GM21390 (cell line): ENCODE measurements at regions not wholly inside any gene's neighbourhood (a gene's known extent, or its start where the extent isn't known, plus 50 kb on each side); places are given as distances from the start of the nearest gene placed in this dataset.

Experiments
- ATAC-seq: cut with Tn5 transposase; IDR thresholded peaks from one replicate; pipeline ENCODE4 v1.9.1; 2021; ENCODE audit not compliant: unreplicated experiment

GRCh38 chr5:56434986-56435385 lies 201.9 kb upstream of the ANKRD55 start:
- ATAC-seq = no peak

- ATAC-seq = no peak
Measured at GRCh38 chr5:56433039-56433617, 200.0 kb upstream of the ANKRD55 start.

DNA sequence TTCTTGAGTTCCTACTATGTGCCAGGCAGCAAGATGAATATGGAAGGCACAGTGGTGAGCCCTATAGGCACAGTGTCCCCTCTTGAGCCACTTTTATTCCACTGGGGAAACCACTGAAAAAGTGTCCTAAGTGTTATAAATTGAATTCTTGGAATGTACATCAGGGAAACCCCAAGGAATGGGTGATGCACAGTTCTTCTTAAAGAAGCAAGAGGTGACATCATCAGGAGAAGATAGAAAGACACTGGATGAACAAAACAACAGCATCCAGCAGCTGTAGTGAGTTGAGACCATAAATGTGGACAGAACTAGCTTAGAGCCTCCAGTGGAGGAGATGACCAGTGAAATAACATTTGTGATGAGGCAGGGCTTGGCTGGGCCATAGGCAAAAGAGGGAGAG lies 199.2 kb upstream of the ANKRD55 start:
- no peak for ATAC-seq

GRCh38 chr5:56430422-56430821 lies 197.3 kb upstream of the ANKRD55 start:
- no peak for ATAC-seq

- ATAC-seq = no peak
Measured at GRCh38 chr5:56429110-56429561, 196.0 kb upstream of the ANKRD55 start.

GRCh38 chr5:56426693-56427092 lies 193.6 kb upstream of the ANKRD55 start:
- no peak for ATAC-seq

DNA sequence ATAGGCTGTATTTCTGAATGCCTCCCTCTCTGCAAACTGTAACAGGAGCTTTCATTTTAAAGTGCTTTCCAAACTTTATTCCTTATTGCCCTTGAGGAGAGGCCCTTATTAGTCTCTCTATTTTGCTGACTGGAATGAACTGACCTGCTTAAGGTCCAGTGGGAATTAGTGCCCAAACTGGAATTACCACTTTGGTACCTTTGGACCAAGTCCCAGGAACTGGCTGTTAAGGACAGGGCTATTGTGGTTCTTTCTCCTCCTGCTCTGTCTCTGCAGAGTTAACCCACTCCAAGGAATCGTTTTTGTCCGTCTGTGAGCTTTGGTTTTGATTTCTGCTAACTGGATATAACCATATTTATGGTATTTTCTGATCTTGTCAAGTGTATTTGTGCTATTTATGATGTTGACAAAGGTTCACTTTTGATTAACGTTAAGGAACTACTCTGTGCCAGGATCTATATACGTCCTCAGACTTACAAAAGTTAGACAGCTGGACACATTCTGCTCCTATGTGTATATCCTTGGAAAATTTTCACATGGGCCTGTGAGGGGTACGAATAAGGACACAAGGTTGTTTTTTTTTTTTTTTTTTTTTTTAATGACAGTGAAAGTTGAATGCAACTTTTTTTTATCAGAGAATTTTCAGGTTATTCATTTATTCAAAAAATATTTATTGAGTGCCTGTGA lies 189.1 kb upstream of the ANKRD55 start:
- no peak for ATAC-seq

DNA sequence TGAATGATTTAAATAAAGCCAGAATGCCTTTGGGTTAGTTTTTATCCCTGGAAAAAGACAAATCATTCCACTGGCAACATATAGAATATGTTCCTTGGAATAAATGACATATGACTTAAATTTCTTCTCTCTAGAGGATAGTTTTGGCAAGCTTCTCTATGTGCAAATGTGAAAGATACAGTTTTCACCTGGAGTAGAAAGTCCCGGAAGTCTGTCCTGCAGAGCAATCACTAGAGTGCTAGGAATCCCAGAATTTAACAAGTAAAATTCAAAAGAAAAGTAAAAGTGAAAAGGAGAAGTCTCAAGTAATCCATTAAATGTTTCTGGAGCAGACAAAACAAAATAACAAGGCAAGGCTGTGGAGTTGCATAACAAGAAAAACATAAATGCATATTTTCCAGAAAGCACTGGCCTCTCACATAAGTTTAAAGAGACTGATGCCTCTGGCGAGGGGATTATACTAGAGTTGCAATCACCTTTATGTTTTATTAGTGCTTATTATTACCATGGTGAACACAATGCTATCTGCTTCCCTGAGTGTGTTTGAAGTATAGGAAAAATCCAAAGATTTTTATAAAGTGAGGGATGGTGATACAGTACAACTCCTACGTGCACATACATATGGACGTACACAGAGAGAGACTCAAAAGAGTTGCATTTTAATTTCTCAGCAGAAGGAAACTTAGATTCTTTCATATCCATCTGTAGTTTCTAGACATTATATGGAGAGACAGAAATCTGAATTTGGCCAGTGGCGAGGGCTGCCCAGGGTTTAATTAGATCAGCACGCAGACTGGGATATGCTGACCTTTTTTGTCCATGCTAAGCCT lies 188.3 kb upstream of the ANKRD55 start:
- ATAC-seq = no peak

DNA sequence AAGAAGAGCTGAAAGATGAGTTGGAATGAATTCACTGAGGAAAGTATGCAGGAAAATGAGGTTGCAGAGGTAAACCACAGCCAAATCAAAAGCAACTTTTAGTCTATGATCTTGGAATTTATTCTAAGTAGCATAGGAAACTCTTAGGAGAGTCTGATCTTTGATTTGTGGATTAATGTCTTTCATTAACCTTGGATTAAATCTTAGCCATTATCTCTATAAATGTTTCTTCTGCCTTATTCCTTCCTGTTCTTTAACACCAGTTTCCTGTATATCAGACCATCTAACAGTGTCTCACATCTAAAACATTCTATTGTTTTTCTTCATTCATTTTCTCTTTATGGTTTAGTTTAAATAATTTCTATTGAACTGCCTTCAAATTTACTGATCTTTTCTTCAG lies 187.2 kb upstream of the ANKRD55 start:
- no peak for ATAC-seq

DNA sequence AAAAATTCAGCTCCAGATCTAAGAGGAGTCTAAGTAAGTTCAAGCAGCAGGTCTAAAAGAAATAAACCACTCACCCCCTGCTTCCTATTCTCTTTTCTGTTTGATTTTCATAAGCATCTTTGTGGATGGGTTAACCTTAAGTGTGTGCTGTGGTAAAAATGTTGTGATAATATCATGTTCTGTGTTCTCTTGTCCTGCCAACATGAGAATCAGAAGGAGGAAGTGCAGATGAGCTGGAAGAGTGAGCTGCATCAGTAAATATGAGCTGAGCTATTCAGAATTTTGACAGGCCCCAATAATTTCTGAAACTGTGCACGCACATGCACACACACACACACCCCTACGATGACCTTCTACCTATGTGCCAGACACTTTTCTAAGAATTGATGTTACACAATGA lies 186.5 kb upstream of the ANKRD55 start:
- ATAC-seq = no peak

GRCh38 chr5:56415356-56415765 lies 182.2 kb upstream of the ANKRD55 start:
- ATAC-seq = peak; percentile 83

DNA sequence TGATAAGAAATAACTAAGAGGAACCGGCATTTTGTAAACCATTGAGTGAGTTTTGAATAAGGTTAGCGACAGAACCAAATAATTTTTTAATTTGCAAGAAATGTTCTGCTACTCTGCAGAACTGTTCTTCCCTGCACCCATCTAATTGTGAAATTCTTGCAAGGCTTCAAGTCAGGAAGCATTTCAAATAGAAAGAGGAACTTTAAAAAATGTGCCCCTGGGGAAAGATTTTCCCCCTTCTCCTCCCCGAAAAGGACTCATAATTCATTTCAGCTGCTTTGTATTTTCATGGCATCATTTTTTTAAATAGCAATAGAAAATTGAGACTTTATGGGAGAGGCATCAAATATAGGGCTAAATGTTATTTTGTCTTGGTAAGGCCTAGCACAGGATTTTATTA lies 180.9 kb upstream of the ANKRD55 start:
- ATAC-seq = no peak

DNA sequence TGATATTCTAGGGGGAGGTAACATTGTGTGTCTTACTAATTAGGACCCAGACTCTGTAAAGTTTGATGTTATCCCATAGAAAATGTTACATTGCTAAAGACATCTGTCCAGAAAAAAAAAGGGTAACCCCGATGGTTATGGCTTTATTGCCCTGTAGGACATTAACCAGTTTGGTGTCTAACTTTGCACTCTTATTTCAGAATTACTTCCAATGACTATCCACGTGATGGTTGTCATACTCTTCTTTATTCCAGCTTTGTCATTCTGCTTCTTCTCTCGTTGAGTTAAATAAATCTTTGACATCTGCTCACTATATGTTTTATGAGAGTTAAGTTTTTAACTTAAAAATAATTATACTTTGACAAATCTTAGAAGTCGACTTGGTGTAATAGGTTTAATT lies 180.4 kb upstream of the ANKRD55 start:
- no peak for ATAC-seq

DNA sequence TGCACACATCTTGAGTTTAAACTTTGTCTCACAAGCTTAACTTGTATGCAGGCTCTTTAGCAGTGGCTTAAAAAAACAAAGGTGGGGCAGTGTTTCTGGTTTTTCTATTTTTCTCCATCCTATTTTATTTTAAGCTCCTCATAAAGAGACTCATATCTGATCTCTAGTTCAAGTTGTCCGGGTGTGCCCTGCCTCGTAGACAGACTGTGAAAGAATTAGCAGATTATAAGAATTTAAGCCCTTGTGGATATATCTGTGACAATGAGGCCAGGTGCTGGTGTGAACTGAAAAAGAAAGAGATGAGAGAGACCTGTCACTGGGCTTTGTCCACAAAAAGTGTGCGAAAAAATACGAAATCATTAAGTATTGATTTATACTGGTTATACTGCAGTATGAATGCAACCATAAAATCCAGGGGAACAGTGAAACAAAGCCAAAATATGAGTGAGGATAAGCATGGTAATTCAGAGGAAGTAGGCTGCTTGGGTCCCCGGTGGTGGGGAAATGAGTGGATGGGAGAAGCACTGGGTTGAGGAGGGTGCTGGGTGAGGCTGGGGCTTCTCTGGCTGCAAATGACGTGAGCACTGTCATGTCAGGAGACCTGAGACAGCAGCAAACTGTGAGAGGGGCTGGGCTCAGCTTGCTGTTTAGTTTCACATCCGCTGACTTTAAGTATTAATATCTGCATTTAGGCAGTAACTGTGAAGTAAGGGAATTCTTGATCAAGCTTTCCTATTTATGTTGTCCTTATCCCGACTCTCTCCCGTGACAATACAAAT lies 179.7 kb upstream of the ANKRD55 start:
- peak; percentile 83 for ATAC-seq

- ATAC-seq = no peak
Measured at GRCh38 chr5:56410696-56411095, 177.6 kb upstream of the ANKRD55 start.

DNA sequence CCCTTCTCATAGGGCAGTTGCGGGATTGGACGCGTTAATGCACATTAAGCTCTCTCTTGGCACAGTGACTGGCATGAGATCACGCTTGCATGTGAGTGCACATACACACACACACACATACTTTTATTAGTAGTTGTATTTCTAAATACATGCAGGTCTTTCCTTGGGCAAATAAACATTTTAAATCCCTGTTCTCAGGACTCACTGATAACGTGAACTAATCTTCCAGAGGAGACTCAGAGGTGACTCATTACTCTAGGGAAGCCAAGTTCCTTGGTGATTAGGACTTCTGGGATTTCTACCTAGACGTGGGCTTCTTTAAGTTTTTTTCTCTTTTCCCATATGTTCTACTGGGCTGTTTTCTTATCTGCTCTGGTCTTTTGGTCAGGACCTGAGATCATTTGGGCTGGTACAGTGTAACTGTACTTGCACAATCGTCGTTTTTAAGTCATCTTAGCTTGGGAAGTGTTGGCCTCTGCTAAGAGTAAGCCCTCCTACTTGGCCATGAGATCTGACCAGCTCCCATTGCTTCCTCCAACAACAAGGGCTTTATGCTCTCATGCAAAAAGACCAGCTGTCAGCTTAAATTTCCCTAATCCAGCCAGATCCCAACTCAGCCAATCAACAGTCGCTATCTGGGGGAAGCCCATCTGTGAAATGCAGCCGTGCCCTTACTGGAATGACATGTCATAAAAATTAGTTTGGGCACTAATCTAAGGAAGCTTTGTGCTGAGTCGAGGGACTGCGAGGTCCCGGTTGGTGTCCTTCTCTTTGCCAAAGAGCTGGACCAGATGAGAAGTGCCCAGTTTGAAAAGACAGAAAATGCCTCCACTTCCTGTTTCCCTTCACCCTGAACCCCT lies 176.4 kb upstream of the ANKRD55 start:
- ATAC-seq = no peak

DNA sequence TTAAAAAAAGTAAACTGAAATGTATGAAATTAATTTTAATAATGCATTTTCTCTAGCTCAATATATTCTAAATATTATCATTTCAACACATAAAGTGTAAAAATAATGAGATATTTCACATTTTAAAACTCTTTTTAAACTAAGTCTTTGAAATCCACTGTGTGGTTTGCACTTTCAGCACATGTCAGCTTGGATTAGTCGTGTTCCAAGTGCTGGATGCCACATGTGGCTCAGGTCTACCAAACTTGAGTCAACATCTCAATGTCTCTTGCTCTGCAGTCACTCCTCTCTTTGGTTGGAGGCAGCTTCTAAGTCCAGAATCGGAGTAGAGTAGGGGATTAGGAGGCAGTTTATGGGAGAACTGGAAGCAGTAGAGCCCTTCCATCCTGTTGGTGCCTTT lies 173.7 kb upstream of the ANKRD55 start:
- ATAC-seq = no peak

DNA sequence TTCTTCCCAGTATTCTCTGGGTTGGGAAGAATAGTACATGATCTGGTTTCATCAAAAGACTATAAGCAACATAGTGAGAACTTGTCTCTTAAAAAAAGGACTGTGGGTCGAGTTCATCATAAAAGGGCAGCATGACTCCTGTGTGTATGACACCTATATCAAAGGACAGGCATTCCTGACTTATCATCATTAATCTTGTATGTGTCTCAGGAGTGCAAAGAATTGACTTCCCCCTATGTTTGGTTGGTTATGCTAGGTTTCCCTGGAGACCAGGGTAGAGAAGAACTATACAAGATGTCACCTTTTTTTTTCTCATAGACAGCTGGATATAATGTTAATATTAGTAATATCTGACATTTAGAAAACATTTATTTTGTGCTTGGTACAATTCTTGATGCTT lies 173.1 kb upstream of the ANKRD55 start:
- ATAC-seq = no peak

GRCh38 chr5:56405116-56405908 lies 172.2 kb upstream of the ANKRD55 start:
- no peak for ATAC-seq
